GM12892 (cell line): ENCODE measurements at regions not wholly inside any gene's neighbourhood (a gene's known extent, or its start where the extent isn't known, plus 50 kb on each side); places are given as distances from the start of the nearest gene placed in this dataset.

Experiments
- POLR2A ChIP-seq: IDR thresholded peaks from 2 replicates; pipeline ENCODE4 v1.6.1; 2011; ENCODE audit warnings: low read depth, low read length, control low read depth
- POLR2AphosphoS5 ChIP-seq: IDR thresholded peaks from 2 replicates; pipeline ENCODE4 v1.6.1; 2011; ENCODE audit warnings: low read depth, low read length, control low read depth

DNA sequence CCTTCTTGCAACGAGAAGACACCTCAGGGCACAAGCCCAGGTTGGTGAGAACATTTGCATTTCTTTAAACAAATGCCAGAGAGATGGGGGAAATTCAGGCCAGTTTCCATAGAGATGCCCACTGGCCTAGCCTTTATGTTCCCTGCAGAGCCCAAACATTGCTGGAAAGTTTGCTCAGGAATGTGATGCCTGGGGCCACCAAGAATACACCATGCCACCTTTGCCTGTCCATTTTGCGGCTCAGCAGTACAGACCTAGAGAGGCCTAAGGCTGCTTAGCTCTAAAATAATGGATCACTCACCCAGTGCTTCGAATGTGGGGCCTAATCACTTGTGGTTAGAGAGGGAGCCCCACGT, 210.0 kb downstream of the RPLP1 start:
- TF ChIP-seq POLR2A = no peak
- TF ChIP-seq POLR2AphosphoS5 = no peak
